ENCODE measurements at regions not wholly inside any gene's neighbourhood (a gene's known extent, or its start where the extent isn't known, plus 50 kb on each side); places are given as distances from the start of the nearest gene placed in this dataset.
"Not testable (repeated sequence)": the region's sequence is repeated elsewhere in the genome, so short reads cannot be mapped to it uniquely, and the experiment has no call there.

- no peak for DNase-seq (ENCODE audit: low read depth, low spot score)
- no peaks in the 10 kb centered on the region for H3K36me3 ChIP-seq (ENCODE audit: insufficient read depth, low read length)
- H3K9ac ChIP-seq (ENCODE audit: insufficient read length): no peak overlapping the region
- H3K9me3 ChIP-seq (ENCODE audit: low read depth, low read length): no peaks in the 10 kb centered on the region
- TF ChIP-seq POLR2AphosphoS5 (IDR thresholded peaks at IDR 0.05; ENCODE audit: borderline replicate concordance, low read depth, low read length): no peak
- TF ChIP-seq FOXP2 (optimal IDR thresholded peaks at IDR 0.05; ENCODE audit: control extremely low read depth, extremely low read length, insufficient read depth): no peak
- TF ChIP-seq EZH2 (IDR thresholded peaks at IDR 0.05): no peak
- no peak overlapping the region for H3K4me3 ChIP-seq
- no peak overlapping the region for H3K27ac ChIP-seq
These were observed 420.0 kb upstream of the SLC30A5 start for GRCh38 chr5:68673823-68674180.

DNA sequence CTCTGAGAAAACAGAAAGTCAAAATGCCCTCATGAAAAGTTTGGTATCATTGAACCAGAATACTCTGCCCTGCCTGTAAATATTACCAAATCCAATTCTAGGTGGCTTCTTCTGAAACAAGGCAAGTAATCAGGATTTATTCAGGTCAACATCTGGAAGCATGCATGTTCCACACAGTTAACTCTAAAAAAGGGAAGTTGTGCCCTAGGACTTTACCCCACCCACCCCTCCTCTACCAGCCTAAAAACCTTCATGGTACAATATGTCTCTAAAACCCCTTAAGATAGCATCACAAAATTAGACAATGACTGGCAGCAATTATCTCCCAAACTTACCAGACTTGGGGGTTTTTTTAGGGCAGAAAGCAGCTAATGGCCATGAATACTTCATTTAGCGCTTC lies 414.8 kb upstream of the SLC30A5 start:
- DNase-seq (ENCODE audit: low read depth, low spot score): no peak

GRCh38 chr5:68680366-68680765 lies 413.4 kb upstream of the SLC30A5 start:
- H3K36me3 ChIP-seq (ENCODE audit: insufficient read depth, low read length): no peaks in the 10 kb centered on the region
- H3K27ac ChIP-seq: no peak overlapping the region
- H3K4me3 ChIP-seq: no peak overlapping the region; the same call in 1 of the 2 replicates
- H3K9me3 ChIP-seq (ENCODE audit: low read depth, low read length): no peaks in the 10 kb centered on the region
- DNase-seq (ENCODE audit: low read depth, low spot score): peak; percentile 10
- no peak overlapping the region for H3K9ac ChIP-seq (ENCODE audit: insufficient read length)
- no peak for TF ChIP-seq POLR2AphosphoS5 (IDR thresholded peaks at IDR 0.05; ENCODE audit: borderline replicate concordance, low read depth, low read length)

More for the DNA sequence above, 414.8 kb upstream of the SLC30A5 start:
- H3K27ac ChIP-seq: no peak overlapping the region
- H3K4me3 ChIP-seq: no peak overlapping the region
- TF ChIP-seq EZH2 (IDR thresholded peaks at IDR 0.05) (no peak), FOXP2 (optimal IDR thresholded peaks at IDR 0.05; ENCODE audit: control extremely low read depth, extremely low read length, insufficient read depth) (no peak), POLR2AphosphoS5 (IDR thresholded peaks at IDR 0.05; ENCODE audit: borderline replicate concordance, low read depth, low read length) (no peak)
- no peaks in the 10 kb centered on the region for H3K9me3 ChIP-seq (ENCODE audit: low read depth, low read length)
- no peak overlapping the region for H3K9ac ChIP-seq (ENCODE audit: insufficient read length)
- no peaks in the 10 kb centered on the region for H3K36me3 ChIP-seq (ENCODE audit: insufficient read depth, low read length)

GRCh38 chr5:68681929-68682328 lies 411.9 kb upstream of the SLC30A5 start:
- DNase-seq (ENCODE audit: low read depth, low spot score): no peak
- H3K27ac ChIP-seq: no peak overlapping the region
- no peaks in the 10 kb centered on the region for H3K9me3 ChIP-seq (ENCODE audit: low read depth, low read length)
- TF ChIP-seq POLR2AphosphoS5 (IDR thresholded peaks at IDR 0.05; ENCODE audit: borderline replicate concordance, low read depth, low read length) (no peak), EZH2 (IDR thresholded peaks at IDR 0.05) (no peak), FOXP2 (optimal IDR thresholded peaks at IDR 0.05; ENCODE audit: control extremely low read depth, extremely low read length, insufficient read depth) (no peak)
- H3K36me3 ChIP-seq (ENCODE audit: insufficient read depth, low read length): no peaks in the 10 kb centered on the region
- no peak overlapping the region for H3K4me3 ChIP-seq
- no peak overlapping the region for H3K9ac ChIP-seq (ENCODE audit: insufficient read length)

GRCh38 chr5:68682400-68683160 lies 411.2 kb upstream of the SLC30A5 start:
- TF ChIP-seq EZH2 (IDR thresholded peaks at IDR 0.05): no peak
- Histone ChIP-seq H3K4me3 (no peak overlapping the region), H3K27ac (no peak overlapping the region), H3K9ac (ENCODE audit: insufficient read length) (no peak overlapping the region), H3K9me3 (ENCODE audit: low read depth, low read length) (no peaks in the 10 kb centered on the region), H3K36me3 (ENCODE audit: insufficient read depth, low read length) (no peaks in the 10 kb centered on the region)
- no peak for DNase-seq (ENCODE audit: low read depth, low spot score)

GRCh38 chr5:68683632-68684036 lies 410.2 kb upstream of the SLC30A5 start:
- TF ChIP-seq EZH2 (IDR thresholded peaks at IDR 0.05): no peak
- no peak for TF ChIP-seq FOXP2 (optimal IDR thresholded peaks at IDR 0.05; ENCODE audit: control extremely low read depth, extremely low read length, insufficient read depth)
- no peak for TF ChIP-seq POLR2AphosphoS5 (IDR thresholded peaks at IDR 0.05; ENCODE audit: borderline replicate concordance, low read depth, low read length)
- Histone ChIP-seq H3K9ac (ENCODE audit: insufficient read length) (no peak overlapping the region), H3K9me3 (ENCODE audit: low read depth, low read length) (no peaks in the 10 kb centered on the region), H3K36me3 (ENCODE audit: insufficient read depth, low read length) (no peaks in the 10 kb centered on the region), H3K27ac (no peak overlapping the region), H3K4me3 (no peak overlapping the region)
- DNase-seq (ENCODE audit: low read depth, low spot score): no peak

DNA sequence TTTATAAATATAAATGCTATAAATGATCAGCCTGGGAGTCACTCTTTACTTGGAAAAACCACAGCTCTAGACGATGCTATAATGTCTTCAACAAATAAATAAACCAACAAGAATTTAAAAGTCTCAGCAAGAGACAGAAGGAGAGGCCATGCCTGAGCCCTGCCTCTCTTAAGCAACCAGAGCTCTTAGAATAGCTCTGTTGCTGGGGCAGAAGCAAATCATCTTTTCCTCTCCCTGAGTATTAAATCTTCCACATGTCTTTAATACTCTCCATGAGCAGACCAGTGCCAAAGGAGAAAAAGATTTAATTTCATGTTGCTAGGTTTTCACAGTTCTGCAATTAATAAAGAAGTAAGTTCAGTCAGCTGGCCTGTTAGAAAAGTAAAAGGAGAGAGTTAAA lies 408.0 kb upstream of the SLC30A5 start:
- Histone ChIP-seq H3K9ac (ENCODE audit: insufficient read length) (no peak overlapping the region), H3K36me3 (ENCODE audit: insufficient read depth, low read length) (no peaks in the 10 kb centered on the region), H3K4me3 (no peak overlapping the region), H3K27ac (no peak overlapping the region), H3K9me3 (ENCODE audit: low read depth, low read length) (no peaks in the 10 kb centered on the region)
- TF ChIP-seq FOXP2 (optimal IDR thresholded peaks at IDR 0.05; ENCODE audit: control extremely low read depth, extremely low read length, insufficient read depth): no peak
- no peak for TF ChIP-seq EZH2 (IDR thresholded peaks at IDR 0.05)
- no peak for TF ChIP-seq POLR2AphosphoS5 (IDR thresholded peaks at IDR 0.05; ENCODE audit: borderline replicate concordance, low read depth, low read length)
- no peak for DNase-seq (ENCODE audit: low read depth, low spot score)

- H3K4me3 ChIP-seq: no peak overlapping the region
- no peaks in the 10 kb centered on the region for H3K9me3 ChIP-seq (ENCODE audit: low read depth, low read length)
- DNase-seq (ENCODE audit: low read depth, low spot score): no peak
These were observed 405.3 kb upstream of the SLC30A5 start for GRCh38 chr5:68688547-68688946.

DNA sequence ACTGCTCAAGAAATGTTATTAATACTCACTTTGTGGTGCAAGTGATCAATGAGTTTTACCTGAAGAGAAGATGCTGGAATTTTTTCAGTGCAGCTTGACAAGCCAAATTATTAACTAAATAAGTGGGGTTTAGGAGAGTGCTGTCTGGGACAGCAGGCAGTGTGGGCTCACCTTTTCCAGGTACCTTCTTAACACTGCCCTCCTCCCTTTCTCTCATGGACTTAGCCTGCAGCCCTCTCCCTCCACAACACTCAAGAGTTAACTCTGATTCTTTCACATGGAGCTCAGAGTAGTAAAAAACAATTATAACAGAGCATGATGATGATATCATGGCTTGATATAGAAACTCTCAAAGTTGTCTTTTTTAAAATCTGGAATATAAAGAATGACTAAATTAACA lies 404.8 kb upstream of the SLC30A5 start:
- TF ChIP-seq EZH2 (IDR thresholded peaks at IDR 0.05): no peak
- TF ChIP-seq POLR2AphosphoS5 (IDR thresholded peaks at IDR 0.05; ENCODE audit: borderline replicate concordance, low read depth, low read length): no peak
- no peak for TF ChIP-seq FOXP2 (optimal IDR thresholded peaks at IDR 0.05; ENCODE audit: control extremely low read depth, extremely low read length, insufficient read depth)
- DNase-seq (ENCODE audit: low read depth, low spot score): no peak
- Histone ChIP-seq H3K9ac (ENCODE audit: insufficient read length) (no peak overlapping the region), H3K4me3 (no peak overlapping the region), H3K36me3 (ENCODE audit: insufficient read depth, low read length) (no peaks in the 10 kb centered on the region), H3K9me3 (ENCODE audit: low read depth, low read length) (no peaks in the 10 kb centered on the region), H3K27ac (no peak overlapping the region)

More at GRCh38 chr5:68688547-68688946, 405.3 kb upstream of the SLC30A5 start:
- Histone ChIP-seq H3K27ac (no peak overlapping the region), H3K36me3 (ENCODE audit: insufficient read depth, low read length) (no peaks in the 10 kb centered on the region), H3K9ac (ENCODE audit: insufficient read length) (no peak overlapping the region)
- TF ChIP-seq FOXP2 (optimal IDR thresholded peaks at IDR 0.05; ENCODE audit: control extremely low read depth, extremely low read length, insufficient read depth): no peak
- TF ChIP-seq POLR2AphosphoS5 (IDR thresholded peaks at IDR 0.05; ENCODE audit: borderline replicate concordance, low read depth, low read length): no peak
- no peak for TF ChIP-seq EZH2 (IDR thresholded peaks at IDR 0.05)

DNA sequence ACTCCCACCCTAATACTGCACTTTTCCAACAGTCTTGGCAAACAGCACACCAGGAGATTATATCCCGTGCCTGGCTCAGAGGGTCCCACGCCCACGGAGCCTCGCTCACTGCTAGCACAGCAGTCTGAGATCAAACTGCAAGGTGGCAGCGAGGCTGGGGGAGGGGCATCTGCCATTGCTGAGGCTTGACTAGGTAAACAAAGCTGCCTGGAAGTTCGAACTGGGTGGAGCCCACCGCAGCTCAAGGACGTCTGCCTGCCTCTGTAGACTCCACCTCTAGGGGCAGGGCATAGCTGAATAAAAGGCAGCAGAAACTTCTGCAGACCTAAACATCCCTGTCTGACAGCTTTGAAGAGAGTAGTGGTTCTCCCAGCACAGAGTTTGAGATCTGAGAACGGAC lies 401.9 kb upstream of the SLC30A5 start:
- H3K4me3 ChIP-seq; H3K9me3 ChIP-seq (ENCODE audit: low read depth, low read length); H3K9ac ChIP-seq (ENCODE audit: insufficient read length): not testable (repeated sequence)

More for the DNA sequence above, 401.9 kb upstream of the SLC30A5 start:
- H3K27ac ChIP-seq; H3K36me3 ChIP-seq (ENCODE audit: insufficient read depth, low read length); DNase-seq (ENCODE audit: low read depth, low spot score): not testable (repeated sequence)
